C4-2B (cell line): ENCODE measurements at regions not wholly inside any gene's neighbourhood (a gene's known extent, or its start where the extent isn't known, plus 50 kb on each side); places are given as distances from the start of the nearest gene placed in this dataset.

Source experiments
- CTCF ChIP-seq: fragments of 450-650 bp; conservative IDR thresholded peaks from 2 replicates; pipeline ENCODE4 v1.5.1; 2017; ENCODE audit warnings: mild to moderate bottlenecking
- ZFX ChIP-seq: fragments of 450-650 bp; IDR thresholded peaks from 2 replicates; pipeline ENCODE4 v1.6.1; 2017

DNA sequence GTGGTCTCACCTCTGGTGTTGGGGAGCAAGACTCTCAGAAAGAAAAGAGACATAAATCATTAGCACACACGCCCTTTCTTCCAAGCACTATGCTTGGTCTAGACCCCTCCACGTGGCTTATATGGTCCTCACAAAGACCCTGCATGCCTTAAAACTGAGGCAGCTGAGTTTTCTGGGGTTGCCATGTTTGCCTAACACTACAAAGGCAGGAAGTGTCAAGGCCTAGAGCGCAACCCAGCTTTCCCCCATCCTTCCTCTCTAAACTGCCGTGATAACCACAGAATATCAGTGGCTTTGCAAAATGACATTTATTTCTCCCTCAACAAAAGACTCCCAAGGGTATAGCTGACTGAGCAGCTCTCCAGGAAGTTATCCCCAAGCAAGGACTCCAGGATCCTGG, 146.5 kb upstream of the TOP1 start:
- no peak for TF ChIP-seq CTCF
- no peak for TF ChIP-seq ZFX
